ENCODE measurements at regions not wholly inside any gene's neighbourhood (a gene's known extent, or its start where the extent isn't known, plus 50 kb on each side); places are given as distances from the start of the nearest gene placed in this dataset.

- DNase-seq (ENCODE audit: low read depth), result no peak
- no peak for TF ChIP-seq CTCF (conservative IDR thresholded peaks at IDR 0.05; ENCODE audit: low read depth, low read length)
- H3K4me3 ChIP-seq (ENCODE audit: low read depth, low read length), result no peak overlapping the region
Observed at GRCh38 chr7:18102576-18102975, 74.9 kb upstream of the PRPS1L1 start.

DNA sequence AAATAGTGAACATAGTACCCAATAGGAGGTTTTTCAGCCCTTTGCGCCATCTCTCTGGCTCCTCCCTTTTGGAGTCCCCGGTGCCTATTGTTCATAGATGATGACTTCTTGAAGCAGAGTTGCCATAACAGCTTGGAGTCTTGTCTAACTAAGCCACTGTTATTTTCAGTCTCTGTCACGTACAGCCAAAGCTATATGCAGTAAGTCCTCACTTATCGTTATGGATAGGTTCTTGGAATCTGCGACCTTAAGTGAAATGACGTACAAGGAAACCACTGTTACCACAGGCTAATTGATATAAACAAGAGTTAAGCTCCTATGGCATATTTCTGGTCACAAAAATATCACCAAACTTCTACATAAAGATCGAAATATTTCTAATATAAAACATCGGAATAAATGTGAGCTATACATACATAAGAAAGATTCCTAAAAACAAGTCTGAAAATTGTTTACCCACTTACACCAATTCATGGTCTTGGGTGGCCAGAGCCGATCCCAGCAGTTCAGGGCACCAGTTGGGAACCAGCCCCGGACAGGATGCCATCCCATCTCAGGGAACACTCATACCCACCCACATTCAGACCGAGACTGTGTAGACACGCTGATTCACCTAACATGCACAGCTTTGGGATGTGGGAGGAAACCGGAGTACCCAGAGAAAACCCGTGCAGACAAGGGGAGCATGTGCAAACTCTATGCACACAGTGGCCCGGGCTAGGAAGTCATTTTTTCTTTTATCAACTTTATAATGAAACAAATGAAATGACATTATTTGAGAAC lies 76.0 kb upstream of the PRPS1L1 start:
- TF ChIP-seq CTCF (conservative IDR thresholded peaks at IDR 0.05; ENCODE audit: low read depth, low read length), result no peak
- no peak for DNase-seq (ENCODE audit: low read depth)
- no peak overlapping the region for H3K4me3 ChIP-seq (ENCODE audit: low read depth, low read length)

GRCh38 chr7:18109762-18110161 lies 82.1 kb upstream of the PRPS1L1 start:
- H3K4me3 ChIP-seq (ENCODE audit: low read depth, low read length), result no peak overlapping the region
- TF ChIP-seq CTCF (conservative IDR thresholded peaks at IDR 0.05; ENCODE audit: low read depth, low read length), result no peak
- DNase-seq (ENCODE audit: low read depth), result no peak

- DNase-seq (ENCODE audit: low read depth), result no peak
- no peak overlapping the region for H3K4me3 ChIP-seq (ENCODE audit: low read depth, low read length)
- no peak for TF ChIP-seq CTCF (conservative IDR thresholded peaks at IDR 0.05; ENCODE audit: low read depth, low read length)
Observed at GRCh38 chr7:18116661-18117060, 89.0 kb upstream of the PRPS1L1 start.

DNA sequence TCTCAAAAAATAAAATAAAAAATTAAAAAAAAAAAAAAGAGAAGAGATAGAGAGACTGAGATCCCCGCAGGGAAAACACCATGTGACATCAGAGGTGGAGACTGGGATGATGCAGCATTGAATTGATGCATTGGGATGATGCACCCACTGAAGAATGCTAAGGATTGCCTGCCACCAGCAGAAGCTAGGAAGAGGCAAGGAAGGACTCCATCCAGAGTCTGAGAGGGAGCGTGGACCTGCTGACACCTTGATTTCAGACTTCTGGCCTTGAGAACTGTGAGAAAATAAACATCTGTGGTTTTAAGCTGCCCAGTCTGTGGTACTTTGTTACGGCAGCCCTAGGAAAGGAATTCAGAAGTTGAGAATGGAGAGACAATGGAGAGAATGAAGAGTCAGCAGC lies 89.8 kb upstream of the PRPS1L1 start:
- DNase-seq (ENCODE audit: low read depth), result no peak
- TF ChIP-seq CTCF (conservative IDR thresholded peaks at IDR 0.05; ENCODE audit: low read depth, low read length), result no peak
- H3K4me3 ChIP-seq (ENCODE audit: low read depth, low read length), result no peak overlapping the region

GRCh38 chr7:18119985-18120384 lies 92.3 kb upstream of the PRPS1L1 start:
- H3K4me3 ChIP-seq (ENCODE audit: low read depth, low read length), result no peak overlapping the region
- peak; percentile 66 for TF ChIP-seq CTCF (conservative IDR thresholded peaks at IDR 0.05; ENCODE audit: low read depth, low read length)
- no peak for DNase-seq (ENCODE audit: low read depth)

Measured in epithelial cell of proximal tubule (primary cell).